Pancreas (tissue), 10 donors: ENCODE measurements at regions not wholly inside any gene's neighbourhood (a gene's known extent, or its start where the extent isn't known, plus 50 kb on each side); places are given as distances from the start of the nearest gene placed in this dataset.
"Not testable (repeated sequence)": the region's sequence is repeated elsewhere in the genome, so short reads cannot be mapped to it uniquely, and the experiment has no call there.

Source experiments
- ATAC-seq, 4 donors: fragments of 200-7000 bp; cut with Tn5 transposase; one replicate each; pipeline versions ENCODE4 v1.8.0 to v1.9.1; 2020; ENCODE audit warnings: mild to moderate bottlenecking in 4 of 4, moderate library complexity in 4 of 4
- DNase-seq, 6 donors: peaks; one replicate each; pipeline ENCODE4 v3.0.0-alpha.2; 2020
- FAIRE-seq: peaks from 2 replicates; lab custom pipeline; 2012; peaks lifted over from hg19 to GRCh38; lab: Jason Lieb, UNC
- H3K27ac ChIP-seq, 4 donors: fragments of 200-600 bp; sonication (generic); 1 replicate in 3 of 4; 2 replicates in 1 of 4; pipeline versions ENCODE4 v1.5.0 to v1.8.0; 2020
- H3K27me3 ChIP-seq, 4 donors: fragments of 200-600 bp; one replicate each; pipeline ENCODE4 v1.8.0; 2021
- H3K36me3 ChIP-seq, 3 donors: fragments of 200-600 bp; sonication (generic) in 1 of 3; one replicate each; pipeline versions ENCODE4 v1.5.0 to v1.8.0; 2020 to 2021
- H3K4me1 ChIP-seq, 3 donors: fragments of 200-600 bp; one replicate each; pipeline ENCODE4 v1.8.0; 2021
- H3K4me3 ChIP-seq, 4 donors: fragments of 200-600 bp; sonication (generic) in 2 of 4; one replicate each; pipeline versions ENCODE4 v1.5.0 to v1.8.0; 2020 to 2021
- H3K9me3 ChIP-seq, 4 donors: fragments of 200-600 bp; one replicate each; pipeline ENCODE4 v1.8.0; 2021
- WGBS, 2 donors: extraction: QIAGEN DNeasy Blood & Tissue Kit; methylation state at CpG; one replicate each; pipeline ENCODE4 v1.1.7; 2013; 5-methylcytosine and 5-hydroxymethylcytosine counted together
- intact Hi-C, 3 donors: fragments of 100-400 bp; cut with DNase I; formaldehyde crosslinking; loops; one replicate each; pipeline versions ENCODE4 v1.11.1 to v1.14.2; 2022
- TF ChIP-seq, protein P1 (sequence below), 4 donors: fragments of 200-600 bp; sonication (generic) in 3 of 4; IDR thresholded peaks; one replicate each; pipeline versions ENCODE4 v1.5.0 to v1.8.0; 2021; ENCODE audit warnings: antibody characterized with exemption in 4 of 4
- donor health status: healthy with polysubstance abuse.
- donor health status: DM: no; HTN: no; CAD: no; lungs with moderate emphysema.
- donor health status: DM: no; HTN: no; CAD: no.
- donor health status: control.
- donor health status: control.
- donor health status: Bipolar disorder and iron deficiency.
- donor health status: DM: yes; HTN: yes; CAD: no.
- donor health status: DM: no; HTN: no; CAD: no.
- donor health status: DM: no; HTN: no; CAD: no.
- donor health status: DM: yes; HTN: yes; CAD: no.

GRCh38 chr1:173329726-173330125 is 122.6 kb upstream of the TNFSF4 start:
- ATAC-seq = peak in 1 of 4 donors; percentile 47
- TF ChIP-seq, protein P1, sequence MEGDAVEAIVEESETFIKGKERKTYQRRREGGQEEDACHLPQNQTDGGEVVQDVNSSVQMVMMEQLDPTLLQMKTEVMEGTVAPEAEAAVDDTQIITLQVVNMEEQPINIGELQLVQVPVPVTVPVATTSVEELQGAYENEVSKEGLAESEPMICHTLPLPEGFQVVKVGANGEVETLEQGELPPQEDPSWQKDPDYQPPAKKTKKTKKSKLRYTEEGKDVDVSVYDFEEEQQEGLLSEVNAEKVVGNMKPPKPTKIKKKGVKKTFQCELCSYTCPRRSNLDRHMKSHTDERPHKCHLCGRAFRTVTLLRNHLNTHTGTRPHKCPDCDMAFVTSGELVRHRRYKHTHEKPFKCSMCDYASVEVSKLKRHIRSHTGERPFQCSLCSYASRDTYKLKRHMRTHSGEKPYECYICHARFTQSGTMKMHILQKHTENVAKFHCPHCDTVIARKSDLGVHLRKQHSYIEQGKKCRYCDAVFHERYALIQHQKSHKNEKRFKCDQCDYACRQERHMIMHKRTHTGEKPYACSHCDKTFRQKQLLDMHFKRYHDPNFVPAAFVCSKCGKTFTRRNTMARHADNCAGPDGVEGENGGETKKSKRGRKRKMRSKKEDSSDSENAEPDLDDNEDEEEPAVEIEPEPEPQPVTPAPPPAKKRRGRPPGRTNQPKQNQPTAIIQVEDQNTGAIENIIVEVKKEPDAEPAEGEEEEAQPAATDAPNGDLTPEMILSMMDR (IDR thresholded peaks at IDR 0.05) = no peak
- Histone ChIP-seq H3K27me3 (no peaks in the 10 kb centered on the region), H3K4me1 (no peaks in the 10 kb centered on the region), H3K36me3 (no peaks in the 10 kb centered on the region), H3K9me3 (no peaks in the 10 kb centered on the region), H3K4me3 (no peak overlapping the region), H3K27ac (no peak overlapping the region)
- intact Hi-C loops = no loop called here
- no peak for DNase-seq
- FAIRE-seq = no peak
- WGBS, 2 donors = 80 to 94% methylated on average over 1 of the region's 1 CpG

- TF ChIP-seq, protein P1 (IDR thresholded peaks at IDR 0.05) = no peak
- Histone ChIP-seq H3K27me3 (no peaks in the 10 kb centered on the region), H3K27ac (no peak overlapping the region), H3K4me3 (no peak overlapping the region), H3K9me3 (no peaks in the 10 kb centered on the region), H3K36me3 (no peaks in the 10 kb centered on the region), H3K4me1 (no peaks in the 10 kb centered on the region)
- WGBS, 2 donors = 84 to 99% methylated on average over 3 of the region's 3 CpGs
- DNase-seq (no peak), ATAC-seq (peak in 1 of 4 donors; percentile 40), FAIRE-seq (no peak)
- intact Hi-C loops = no loop called here
Measured at GRCh38 chr1:173330149-173330951, 123.2 kb upstream of the TNFSF4 start.

- peak in 1 of 4 donors; percentile 36 for ATAC-seq
- DNase-seq, H3K4me1 ChIP-seq, H3K9me3 ChIP-seq, intact Hi-C loops, FAIRE-seq, H3K27me3 ChIP-seq, H3K27ac ChIP-seq, H3K36me3 ChIP-seq, H3K4me3 ChIP-seq: not testable (repeated sequence)
- WGBS, 2 donors = 87 to 88% methylated on average over 10 of the region's 10 CpGs
Measured at GRCh38 chr1:173330952-173331548, 123.9 kb upstream of the TNFSF4 start.

DNA sequence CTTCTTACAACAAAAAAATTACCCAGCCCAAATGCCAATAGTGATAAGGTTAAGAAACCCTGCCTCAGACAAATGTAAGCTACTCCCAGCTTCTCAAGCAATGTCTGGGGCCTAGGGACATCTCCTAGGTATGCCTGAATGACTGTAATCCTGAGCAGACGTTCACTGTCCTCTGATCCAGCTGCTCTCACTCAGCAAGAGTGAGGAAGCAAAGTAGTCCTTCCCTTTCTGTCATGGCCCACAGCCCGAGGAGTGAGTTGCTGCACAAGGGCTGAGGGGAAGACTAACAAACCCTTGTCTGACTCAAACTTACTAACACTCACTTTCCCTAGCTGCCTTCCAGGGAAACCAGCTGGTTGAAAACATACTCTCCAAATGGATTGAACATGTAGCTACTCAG is 124.9 kb upstream of the TNFSF4 start:
- WGBS, 2 donors = 73 to 75% methylated on average over 2 of the region's 2 CpGs
- intact Hi-C loops = no loop called here
- FAIRE-seq (no peak), DNase-seq (peak in 1 of 6 donors; percentile 15), ATAC-seq (peak in 2 of 4 donors; percentile 45 to 75)
- no peaks in the 10 kb centered on the region for H3K9me3 ChIP-seq
- no peaks in the 10 kb centered on the region for H3K27me3 ChIP-seq
- no peak overlapping the region for H3K4me3 ChIP-seq
- TF ChIP-seq, protein P1 (IDR thresholded peaks at IDR 0.05) = no peak
- H3K4me1 ChIP-seq = no peaks in the 10 kb centered on the region
- no peaks in the 10 kb centered on the region for H3K36me3 ChIP-seq
- no peak overlapping the region for H3K27ac ChIP-seq

- intact Hi-C loops = no loop called here
Measured at GRCh38 chr1:173333581-173333980, 126.5 kb upstream of the TNFSF4 start.

More at GRCh38 chr1:173333581-173333980, 126.5 kb upstream of the TNFSF4 start:
- 97 to 100% methylated on average over 1 of the region's 1 CpG for WGBS, 2 donors
- ATAC-seq = no peak
- DNase-seq = no peak
- H3K27me3 ChIP-seq = no peaks in the 10 kb centered on the region
- FAIRE-seq = no peak
- TF ChIP-seq, protein P1 (IDR thresholded peaks at IDR 0.05) = no peak
- no peaks in the 10 kb centered on the region for H3K36me3 ChIP-seq
- no peaks in the 10 kb centered on the region for H3K4me1 ChIP-seq
- no peak overlapping the region for H3K4me3 ChIP-seq
- H3K27ac ChIP-seq = no peak overlapping the region
- H3K9me3 ChIP-seq = no peaks in the 10 kb centered on the region
